Erythroblast (primary cell): ENCODE measurements at regions not wholly inside any gene's neighbourhood (a gene's known extent, or its start where the extent isn't known, plus 50 kb on each side); places are given as distances from the start of the nearest gene placed in this dataset.

Experiments
- GATA1 ChIP-seq: IDR thresholded peaks from 2 replicates; pipeline ENCODE4 v1.6.1; 2011; ENCODE audit warnings: low read depth, mild to moderate bottlenecking, control low read depth, low read length, moderate library complexity
- POLR2A ChIP-seq: IDR thresholded peaks from 2 replicates; pipeline ENCODE4 v1.6.1; 2011; ENCODE audit warnings: mild to moderate bottlenecking, low read length

DNA sequence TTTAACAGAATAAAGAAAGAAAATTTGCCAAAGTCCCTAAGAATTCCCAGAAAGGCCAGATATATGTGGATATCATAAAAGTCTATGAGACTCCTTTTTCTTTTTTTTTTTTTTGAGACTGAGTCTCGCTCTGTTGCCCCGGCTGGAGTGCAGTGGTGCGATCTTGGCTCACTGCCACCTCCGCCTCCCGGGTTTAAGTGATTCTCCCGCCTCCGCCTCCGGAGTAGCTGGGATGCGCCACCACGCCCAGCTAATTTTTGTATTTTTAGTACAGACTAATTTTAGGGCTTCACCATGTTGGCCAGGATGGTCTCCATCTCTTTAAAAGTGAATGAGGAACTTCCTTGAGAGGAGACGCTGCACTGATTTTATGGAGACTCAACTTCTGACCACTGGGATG is 335.2 kb downstream of the FBXO15 start:
- no peak for TF ChIP-seq POLR2A
- no peak for TF ChIP-seq GATA1
